ENCODE measurements at regions not wholly inside any gene's neighbourhood (a gene's known extent, or its start where the extent isn't known, plus 50 kb on each side); places are given as distances from the start of the nearest gene placed in this dataset.

GRCh38 chr12:65517656-65518210, 239.2 kb downstream of the MSRB3 start:
- DNase-seq (ENCODE audit: low spot score) = no peak

DNA sequence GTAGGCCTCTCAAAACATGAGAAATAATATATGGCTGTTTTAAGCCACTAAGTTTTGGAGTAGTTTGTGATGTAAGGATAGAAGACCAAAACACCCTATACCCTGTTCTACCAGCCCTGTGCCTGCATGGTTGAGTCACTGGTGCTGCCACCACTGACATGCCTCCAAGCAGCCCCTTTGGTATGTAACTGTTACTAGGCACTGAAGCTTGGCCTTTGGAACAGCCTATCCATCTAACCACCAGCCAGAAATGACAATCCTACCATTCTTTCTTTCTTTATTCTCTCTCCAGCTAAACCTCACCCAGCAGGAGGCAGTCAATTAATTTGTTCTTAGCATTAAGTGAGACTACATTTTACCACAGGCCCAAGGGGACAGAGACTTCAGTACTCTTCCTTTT, 240.3 kb downstream of the MSRB3 start:
- no peak for DNase-seq (ENCODE audit: low spot score)

- DNase-seq (ENCODE audit: low spot score) = no peak
These were observed 242.2 kb downstream of the MSRB3 start for GRCh38 chr12:65520658-65521057.

- no peak for DNase-seq (ENCODE audit: low spot score)
These were observed 244.7 kb downstream of the MSRB3 start for GRCh38 chr12:65522956-65523860.

DNA sequence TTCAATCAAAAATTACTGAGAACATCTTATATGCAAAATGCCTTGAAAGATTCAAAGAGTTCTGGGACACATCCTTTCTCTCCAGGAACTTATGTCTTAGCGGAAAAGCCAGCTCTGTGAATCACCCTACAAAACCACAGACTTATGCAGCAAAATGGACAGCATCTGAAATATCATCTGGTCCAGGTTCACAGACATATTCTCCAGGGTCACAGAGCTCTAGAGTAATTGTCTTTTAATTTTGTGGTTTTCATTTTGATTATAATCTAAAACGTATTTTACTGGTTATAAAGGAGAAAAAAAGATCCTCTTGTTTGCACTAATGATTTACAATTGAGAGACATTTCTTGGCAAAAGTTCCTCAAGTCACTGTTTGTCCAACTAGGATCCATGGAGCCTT, 246.2 kb downstream of the MSRB3 start:
- no peak for DNase-seq (ENCODE audit: low spot score)

DNA sequence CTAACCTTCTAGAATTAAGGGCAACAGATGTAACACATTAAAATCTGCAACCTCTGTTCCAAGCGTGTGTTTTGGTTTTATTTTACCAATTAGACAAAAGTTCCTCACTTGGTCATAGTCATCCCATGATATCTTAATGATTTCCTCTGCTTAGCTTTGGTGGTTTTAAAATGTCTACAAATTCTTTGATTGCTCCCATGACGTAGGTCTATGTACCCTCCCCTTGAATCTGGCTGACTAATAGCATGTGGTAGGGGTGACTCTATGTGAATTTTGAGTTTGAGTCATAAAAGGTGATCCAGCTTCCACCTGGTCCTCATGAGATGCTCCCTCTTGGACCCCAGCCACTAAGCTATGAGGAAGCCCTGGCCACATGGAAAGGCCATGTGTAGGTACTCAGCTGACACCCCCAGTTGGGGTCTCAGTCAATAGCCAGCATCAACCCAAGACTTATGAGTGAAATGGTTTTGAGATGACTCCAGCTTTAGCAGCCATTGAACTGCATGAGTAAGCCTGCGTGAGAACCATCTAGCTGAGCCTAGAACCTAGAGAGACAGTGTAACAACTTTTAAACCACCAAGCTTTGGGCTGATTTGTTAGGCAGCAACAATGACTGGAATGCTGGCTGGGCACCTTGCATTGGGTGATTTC, 247.1 kb downstream of the MSRB3 start:
- DNase-seq (ENCODE audit: low spot score) = peak; percentile 66

DNA sequence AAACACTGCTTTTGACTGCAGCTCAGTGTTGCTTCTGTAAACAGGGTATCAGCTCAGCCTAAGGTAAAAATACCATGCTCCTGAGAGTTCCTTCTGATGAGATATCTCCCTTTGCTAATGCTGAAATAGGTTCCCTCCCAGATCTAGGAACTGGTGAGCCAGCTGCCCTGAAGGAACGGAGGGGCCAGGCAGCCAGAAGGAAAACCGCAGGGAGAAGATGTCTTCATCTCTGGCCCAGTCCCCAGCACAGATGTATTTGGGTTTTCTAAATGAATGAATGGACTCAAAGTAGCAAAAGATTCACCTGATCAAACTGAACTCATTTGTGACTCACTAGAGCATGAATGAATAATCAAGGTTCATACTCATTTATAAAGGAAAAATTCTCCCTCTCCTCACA, 247.8 kb downstream of the MSRB3 start:
- DNase-seq (ENCODE audit: low spot score) = no peak

DNA sequence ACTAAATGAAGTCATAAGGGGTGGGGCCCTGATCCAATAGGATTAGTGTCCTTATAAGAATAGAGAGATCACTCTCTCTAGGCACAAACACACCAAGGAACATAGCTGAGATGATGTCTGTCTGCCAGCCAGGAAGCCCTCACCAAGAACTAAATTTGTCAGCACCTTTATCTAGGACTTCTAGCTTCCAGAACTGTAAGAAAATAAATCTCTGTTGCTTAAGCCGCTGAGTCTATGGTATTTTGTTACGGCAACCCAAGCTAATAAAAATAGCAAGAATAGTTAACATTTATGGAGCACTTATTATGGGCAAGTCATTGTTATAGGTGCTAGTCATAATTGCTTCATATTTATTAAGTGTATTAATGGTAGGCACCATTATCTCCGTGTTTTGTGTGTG, 249.6 kb downstream of the MSRB3 start:
- no peak for DNase-seq (ENCODE audit: low spot score)

DNA sequence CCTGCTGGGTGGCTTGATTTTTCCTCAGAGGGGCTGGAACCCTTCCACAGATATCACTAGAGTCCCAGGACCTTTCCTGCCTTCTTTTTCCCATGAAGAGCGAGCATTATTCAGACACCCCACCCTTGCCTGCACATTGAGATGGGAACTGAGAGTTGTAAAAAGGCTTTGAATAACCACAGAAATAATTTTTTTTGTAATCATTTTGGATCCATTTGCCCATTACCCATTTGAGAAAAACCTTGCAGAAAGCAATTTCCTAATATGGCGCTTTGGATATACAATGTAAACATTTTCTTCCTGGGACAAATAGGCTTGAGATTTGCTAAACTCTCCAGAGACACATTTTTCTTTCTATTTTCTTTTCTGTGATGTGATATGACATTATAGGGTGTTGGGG, 250.6 kb downstream of the MSRB3 start:
- DNase-seq (ENCODE audit: low spot score) = no peak

GRCh38 chr12:65529771-65530435, 251.4 kb downstream of the MSRB3 start:
- DNase-seq (ENCODE audit: low spot score) = no peak

DNA sequence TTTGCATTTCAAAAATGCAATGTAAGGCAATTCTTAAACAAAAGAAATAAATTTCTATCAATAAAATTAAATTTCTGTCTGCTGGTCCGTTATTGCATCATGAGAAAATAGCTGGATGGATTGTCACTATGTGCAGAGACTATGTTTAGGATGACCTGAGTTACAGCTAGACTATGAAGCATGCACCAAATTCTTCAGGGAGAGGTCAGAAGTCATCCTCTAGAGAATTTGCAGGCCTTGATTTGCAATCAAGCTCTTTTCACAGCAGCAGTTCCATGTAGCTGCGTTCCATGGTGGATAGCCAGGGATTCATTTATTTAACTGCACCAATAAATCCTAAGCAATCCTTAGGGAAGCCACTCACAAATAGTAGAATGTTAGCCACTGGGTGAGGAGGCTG, 253.7 kb downstream of the MSRB3 start:
- peak; percentile 37 for DNase-seq (ENCODE audit: low spot score)

- peak; percentile 39 for DNase-seq (ENCODE audit: low spot score)
These were observed 254.3 kb downstream of the MSRB3 start for GRCh38 chr12:65532764-65533163.

DNA sequence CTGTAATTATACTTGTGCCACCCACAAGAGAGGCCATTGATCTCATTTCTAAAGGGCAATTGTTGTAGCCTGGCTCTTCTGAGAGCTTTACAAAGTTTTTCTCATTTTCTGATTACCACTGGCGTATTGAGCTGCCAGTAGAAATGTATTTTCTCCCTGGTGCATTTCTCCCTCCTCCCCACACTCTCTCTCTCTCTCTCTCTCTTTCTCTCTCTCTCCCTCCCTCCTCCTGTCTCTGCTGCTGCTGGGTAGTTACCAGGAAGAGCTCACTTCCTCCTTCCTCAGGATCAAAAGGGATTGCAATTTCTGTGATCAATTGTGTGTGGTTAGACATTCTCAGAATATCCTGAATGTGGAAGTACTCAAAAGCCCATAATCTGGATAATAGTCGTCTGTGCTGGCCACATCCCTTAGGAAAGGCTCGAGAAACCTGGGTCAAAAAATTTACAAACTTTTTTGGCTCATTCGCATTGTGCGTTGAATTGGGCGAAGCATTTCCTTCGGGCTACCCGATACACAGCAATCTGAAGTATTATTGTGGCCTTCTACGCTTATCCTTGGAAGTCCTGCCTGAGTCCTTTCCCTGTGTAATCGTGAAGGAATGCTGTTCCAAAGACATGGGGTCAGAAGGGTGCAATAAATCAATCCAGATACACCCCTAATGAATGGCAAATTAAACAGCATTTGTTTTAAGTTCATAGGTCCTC, 254.8 kb downstream of the MSRB3 start:
- no peak for DNase-seq (ENCODE audit: low spot score)

GRCh38 chr12:65534238-65534841, 255.9 kb downstream of the MSRB3 start:
- no peak for DNase-seq (ENCODE audit: low spot score)

DNA sequence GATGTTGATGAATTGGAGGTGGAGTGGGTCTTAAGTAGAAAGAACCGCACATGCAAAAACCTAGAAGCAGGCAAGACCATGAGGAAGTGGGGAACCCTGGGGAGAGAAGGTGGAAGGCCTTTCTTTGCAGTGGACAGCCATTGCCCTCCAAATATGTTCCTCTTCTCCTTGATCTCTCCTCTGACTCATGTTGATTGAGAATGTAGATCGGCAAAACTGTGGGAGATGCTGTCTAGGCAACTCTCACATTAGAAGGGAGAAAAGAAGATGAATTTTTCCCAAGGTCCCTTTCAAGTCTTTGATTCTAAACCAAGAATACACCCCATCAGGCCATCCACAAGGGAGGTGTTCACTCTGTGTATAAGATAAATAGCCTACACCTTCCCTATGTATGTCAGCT, 257.5 kb downstream of the MSRB3 start:
- no peak for DNase-seq (ENCODE audit: low spot score)

DNA sequence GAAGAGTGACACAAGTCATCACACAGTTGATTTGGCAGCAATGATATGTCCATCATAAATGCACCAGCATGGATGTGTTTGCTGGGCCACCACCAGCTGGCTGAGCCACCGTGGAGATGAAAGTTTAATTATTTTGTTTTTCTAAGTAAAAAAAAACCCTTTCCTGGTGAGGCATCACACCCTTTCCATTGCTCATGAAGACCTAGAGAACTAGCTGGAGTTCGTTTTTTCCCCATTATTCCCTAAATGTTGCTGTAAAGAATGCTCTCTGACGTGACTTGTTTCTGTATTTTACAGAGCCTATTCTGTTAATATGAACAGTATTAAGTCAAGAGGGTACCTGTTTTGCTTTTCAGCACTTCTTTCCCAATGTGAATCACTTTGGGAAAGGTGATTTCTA, 257.9 kb downstream of the MSRB3 start:
- DNase-seq (ENCODE audit: low spot score) = no peak

DNA sequence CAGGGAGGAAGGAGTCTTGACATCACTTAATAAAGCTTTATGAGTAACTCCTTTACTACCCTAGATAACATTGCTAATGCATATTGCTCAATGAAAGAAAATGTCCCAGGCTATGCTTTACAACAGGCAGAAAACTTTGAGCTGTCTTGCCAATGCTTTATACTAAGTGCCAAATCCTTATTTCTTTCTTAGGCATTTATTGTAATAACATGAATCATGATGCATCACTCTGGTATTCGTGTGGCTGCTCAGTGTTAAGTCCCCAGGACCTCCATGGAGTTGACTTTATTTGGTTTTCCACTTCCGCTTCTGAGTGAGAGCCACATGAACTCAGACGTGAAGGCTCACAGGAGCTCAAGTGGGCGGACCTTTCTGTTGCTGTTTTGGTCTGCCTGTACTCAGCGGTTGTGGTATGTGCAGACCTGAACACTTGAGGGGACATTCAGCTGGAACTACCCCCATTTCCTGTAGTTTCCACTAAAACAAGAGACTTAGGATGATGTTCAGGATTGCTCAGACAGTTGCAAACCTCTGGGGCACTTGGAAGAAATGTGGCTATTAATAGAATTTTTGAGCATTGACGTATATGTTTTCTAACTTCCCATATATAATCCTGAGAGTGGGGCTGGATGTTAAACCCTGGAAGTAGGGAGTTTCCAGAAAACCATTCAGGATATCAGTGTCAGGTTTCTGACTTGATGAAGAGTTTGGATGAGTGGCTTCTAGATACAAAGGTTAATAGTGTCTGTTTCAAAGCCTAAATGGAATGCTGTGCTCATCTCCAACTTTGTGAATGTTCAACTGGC, 258.6 kb downstream of the MSRB3 start:
- peak; percentile 85 for DNase-seq (ENCODE audit: low spot score)

- no peak for DNase-seq (ENCODE audit: low spot score)
These were observed 259.5 kb downstream of the MSRB3 start for GRCh38 chr12:65537978-65538377.

GRCh38 chr12:65539023-65539422, 260.5 kb downstream of the MSRB3 start:
- no peak for DNase-seq (ENCODE audit: low spot score)

DNA sequence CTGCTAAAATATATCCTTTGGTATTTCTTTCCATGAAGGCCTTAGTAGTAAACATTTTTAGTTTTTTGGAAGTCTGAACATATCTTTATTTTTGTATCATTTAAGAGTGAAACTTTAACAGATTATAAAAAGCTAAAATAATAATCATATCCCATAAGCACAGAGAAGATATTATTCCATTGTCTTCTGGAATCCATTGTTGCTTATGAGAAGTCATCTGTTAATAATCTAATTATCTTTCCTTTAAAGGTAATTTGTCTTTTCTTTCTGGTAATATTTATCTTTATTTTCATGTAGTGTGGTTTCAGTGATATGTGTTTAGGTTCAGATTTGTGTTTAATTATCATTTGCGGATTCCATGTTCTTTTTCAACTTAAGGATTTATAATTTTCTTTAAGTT, 261.7 kb downstream of the MSRB3 start:
- DNase-seq (ENCODE audit: low spot score) = no peak

GRCh38 chr12:65546528-65546927, 268.0 kb downstream of the MSRB3 start:
- DNase-seq (ENCODE audit: low spot score) = no peak

Measured in AG08396 (cell line).